MM.1S (cell line): ENCODE measurements at regions not wholly inside any gene's neighbourhood (a gene's known extent, or its start where the extent isn't known, plus 50 kb on each side); places are given as distances from the start of the nearest gene placed in this dataset.

Experiments used
- CTCF ChIP-seq: fragments of 300-600 bp; sonication (generic); IDR thresholded peaks from 2 replicates; pipeline ENCODE4 v1.5.1; 2016; ENCODE audit warnings: antibody characterized with exemption, low read length, mixed read lengths
- EZH2 ChIP-seq: fragments of 300-600 bp; sonication (generic); optimal IDR thresholded peaks from 2 replicates; pipeline ENCODE3; 2017; ENCODE audit warnings: low read depth, mild to moderate bottlenecking, antibody characterized with exemption, low read length, mixed read lengths

- TF ChIP-seq CTCF (no peak), EZH2 (no peak)
Observed at GRCh38 chr2:226355600-226355999, 444.0 kb downstream of the IRS1 start.
